ENCODE measurements at regions not wholly inside any gene's neighbourhood (a gene's known extent, or its start where the extent isn't known, plus 50 kb on each side); places are given as distances from the start of the nearest gene placed in this dataset.

DNA sequence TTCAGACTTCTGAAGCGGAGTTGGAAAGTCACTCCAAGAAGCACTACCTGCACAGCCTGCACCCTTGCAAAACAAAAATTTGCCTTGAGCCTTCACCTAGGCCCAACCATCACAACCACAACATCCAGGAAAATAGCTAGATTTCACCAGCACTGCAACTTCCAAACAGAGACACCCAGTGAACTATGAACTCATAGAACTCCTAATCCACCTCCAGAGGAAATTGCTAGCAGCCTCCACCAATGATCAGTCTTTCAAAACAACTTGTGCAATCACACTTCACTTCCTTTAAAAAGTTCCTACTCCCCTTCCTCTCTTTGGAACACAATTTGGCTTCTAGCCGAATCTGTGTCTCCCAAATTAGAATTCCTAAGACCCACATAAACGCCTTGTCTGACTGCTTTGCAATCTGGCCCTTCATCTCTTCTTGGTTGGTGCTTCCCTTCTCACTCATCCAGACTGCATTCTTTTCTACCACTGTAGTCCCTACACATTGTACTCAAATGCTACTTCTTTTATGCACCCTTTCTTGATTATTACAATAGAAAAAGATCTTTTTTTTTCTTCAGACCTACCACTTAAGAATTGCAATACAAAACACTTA is 489.2 kb upstream of the ARGLU1 start:
- Histone ChIP-seq H3K4me1 (ENCODE audit: insufficient read depth, low read length) (no peaks in the 10 kb centered on the region), H3K4me3 (ENCODE audit: low read length in 2 of 2) (no peak overlapping the region), H3K36me3 (ENCODE audit: insufficient read depth, low read length) (no peaks in the 10 kb centered on the region), H3K27me3 (ENCODE audit: insufficient read depth, low read length) (no peaks in the 10 kb centered on the region), H3K9me3 (ENCODE audit: control insufficient read depth in 1 of 2, low read length in 2 of 2) (no peaks in the 10 kb centered on the region), H3K27ac (ENCODE audit: low read depth, low read length) (no peak overlapping the region)
- no peaks in the 10 kb centered on the region for H3K4me1 Mint-ChIP-seq
- peaks cover 0 to 9% (median 1%) of the 10 kb centered on the region in 8 donors for H3K9me3 Mint-ChIP-seq
- ChIA-PET CTCF (ENCODE audit: partially characterized antibody) (no interaction called here), POLR2A (ENCODE audit: partially characterized antibody) (no interaction called here)
- no peak for DNase-seq
- H3K27ac Mint-ChIP-seq: peak overlapping the region in 1 of 7 donors; percentile 0
- no peaks in the 10 kb centered on the region for H3K36me3 Mint-ChIP-seq
- H3K4me3 Mint-ChIP-seq: no peak overlapping the region
- H3K27me3 Mint-ChIP-seq: no peaks in the 10 kb centered on the region
- intact Hi-C loops (cut with micrococcal nuclease): no loop called here

DNA sequence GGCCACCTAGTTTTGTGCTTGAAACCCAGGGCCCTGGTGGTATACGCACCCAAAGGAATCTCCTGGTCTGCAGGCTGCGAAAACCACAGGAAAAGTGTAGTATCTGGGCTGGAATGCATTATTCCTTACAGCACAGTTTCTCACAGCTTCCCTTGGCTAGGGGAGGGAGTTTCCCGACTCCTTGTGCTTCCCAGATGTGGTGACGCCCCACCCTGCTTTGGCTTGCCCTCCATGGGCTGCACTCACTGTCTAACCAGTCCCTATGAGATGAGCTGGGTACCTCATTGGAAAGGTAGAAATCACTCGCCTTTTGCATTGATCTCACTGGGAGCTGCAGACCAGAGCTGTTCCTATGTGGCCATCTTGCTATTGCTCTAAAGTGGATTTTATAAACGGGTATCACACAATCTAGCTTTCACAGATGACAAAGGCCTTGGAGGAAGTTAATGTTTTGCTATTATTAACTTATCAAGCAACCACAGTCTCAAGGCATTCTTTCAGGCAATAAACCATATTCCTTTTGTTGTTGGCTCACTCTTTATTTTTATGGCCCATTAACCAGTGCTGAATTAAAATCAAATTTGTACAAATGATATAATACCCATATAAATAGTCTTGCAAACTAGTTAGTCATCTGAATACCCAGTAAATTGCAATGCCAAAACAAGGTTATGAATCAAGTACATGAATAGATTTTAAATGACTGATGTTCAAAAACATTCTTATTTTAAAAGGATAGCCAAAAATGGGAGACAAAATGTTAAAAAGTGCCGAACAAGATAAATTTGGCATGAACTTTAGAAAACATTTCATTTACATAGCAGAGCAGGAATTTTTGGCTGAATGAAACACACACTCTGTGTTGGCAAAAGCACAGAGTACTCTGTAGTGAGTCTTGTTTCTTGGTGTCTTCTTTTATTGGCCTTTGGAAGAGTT is 475.4 kb upstream of the ARGLU1 start:
- Histone ChIP-seq H3K27me3 (ENCODE audit: insufficient read depth, low read length) (no peaks in the 10 kb centered on the region), H3K36me3 (ENCODE audit: insufficient read depth, low read length) (no peaks in the 10 kb centered on the region), H3K4me1 (ENCODE audit: insufficient read depth, low read length) (no peaks in the 10 kb centered on the region), H3K27ac (ENCODE audit: low read depth, low read length) (no peak overlapping the region), H3K9me3 (ENCODE audit: control insufficient read depth in 1 of 2, low read length in 2 of 2) (no peaks in the 10 kb centered on the region), H3K4me3 (ENCODE audit: low read length in 2 of 2) (no peak overlapping the region)
- Mint-ChIP-seq H3K27me3 (no peaks in the 10 kb centered on the region), H3K36me3 (no peaks in the 10 kb centered on the region), H3K4me3 (no peak overlapping the region), H3K27ac (no peak overlapping the region), H3K4me1 (no peaks in the 10 kb centered on the region), H3K9me3 (peaks cover 0 to 8% (median 4%) of the 10 kb centered on the region in 8 donors)
- ChIA-PET POLR2A (ENCODE audit: partially characterized antibody) (no interaction called here), CTCF (ENCODE audit: partially characterized antibody) (no interaction called here)
- no peak for DNase-seq
- intact Hi-C loops (cut with micrococcal nuclease): no loop called here

DNA sequence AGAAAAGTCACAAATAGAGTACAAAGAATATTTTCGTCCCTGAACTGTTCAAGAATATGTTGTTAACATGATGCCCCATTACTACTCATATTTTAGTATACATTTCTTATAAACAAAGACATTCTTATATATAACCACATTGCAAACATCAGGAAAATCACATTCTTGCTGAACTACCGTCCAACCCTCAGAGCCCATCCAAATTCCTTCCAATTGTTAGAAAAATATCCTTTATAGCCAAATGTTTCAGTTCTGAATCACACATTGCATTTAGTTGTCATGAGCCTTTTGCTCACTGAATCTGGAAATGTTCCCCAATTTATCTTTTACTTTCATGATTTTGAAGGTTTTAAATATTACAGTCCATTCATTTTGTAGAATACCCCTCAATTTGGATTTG is 467.8 kb upstream of the ARGLU1 start:
- H3K4me3 Mint-ChIP-seq: no peak overlapping the region
- Histone ChIP-seq H3K4me3 (ENCODE audit: low read length in 2 of 2) (no peak overlapping the region), H3K9me3 (ENCODE audit: control insufficient read depth in 1 of 2, low read length in 2 of 2) (no peaks in the 10 kb centered on the region), H3K36me3 (ENCODE audit: insufficient read depth, low read length) (no peaks in the 10 kb centered on the region), H3K27ac (ENCODE audit: low read depth, low read length) (no peak overlapping the region), H3K4me1 (ENCODE audit: insufficient read depth, low read length) (no peaks in the 10 kb centered on the region), H3K27me3 (ENCODE audit: insufficient read depth, low read length) (no peaks in the 10 kb centered on the region)
- no peaks in the 10 kb centered on the region for H3K36me3 Mint-ChIP-seq
- peaks cover 0 to 4% (median 0%) of the 10 kb centered on the region in 8 donors for H3K9me3 Mint-ChIP-seq
- no peaks in the 10 kb centered on the region for H3K4me1 Mint-ChIP-seq
- ChIA-PET CTCF (ENCODE audit: partially characterized antibody) (no interaction called here), POLR2A (ENCODE audit: partially characterized antibody) (no interaction called here)
- no peak overlapping the region for H3K27ac Mint-ChIP-seq
- no peak for DNase-seq
- intact Hi-C loops (cut with micrococcal nuclease): no loop called here
- H3K27me3 Mint-ChIP-seq: no peaks in the 10 kb centered on the region

DNA sequence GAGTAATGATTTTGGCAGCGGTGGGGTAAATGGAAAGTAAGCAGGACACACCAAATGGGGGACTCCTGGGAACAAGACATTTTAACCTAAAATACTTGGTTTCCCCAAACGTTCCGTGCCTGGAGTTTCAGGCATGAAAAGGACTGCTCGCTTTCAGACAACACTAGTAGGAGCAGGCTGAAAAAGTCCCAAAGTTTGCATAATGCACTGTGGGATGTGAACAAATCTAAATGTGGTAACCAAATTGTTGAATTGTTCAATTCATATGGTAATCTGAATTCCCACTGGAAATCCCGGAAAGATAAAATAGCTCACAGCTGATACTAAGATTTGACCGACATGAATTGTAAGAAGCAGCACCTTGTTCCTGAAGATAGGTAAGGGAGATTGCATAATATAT is 467.2 kb upstream of the ARGLU1 start:
- Histone ChIP-seq H3K9me3 (ENCODE audit: control insufficient read depth in 1 of 2, low read length in 2 of 2) (no peaks in the 10 kb centered on the region), H3K36me3 (ENCODE audit: insufficient read depth, low read length) (no peaks in the 10 kb centered on the region), H3K4me1 (ENCODE audit: insufficient read depth, low read length) (no peaks in the 10 kb centered on the region), H3K4me3 (ENCODE audit: low read length in 2 of 2) (no peak overlapping the region), H3K27ac (ENCODE audit: low read depth, low read length) (no peak overlapping the region), H3K27me3 (ENCODE audit: insufficient read depth, low read length) (no peaks in the 10 kb centered on the region)
- H3K27ac Mint-ChIP-seq: no peak overlapping the region
- ChIA-PET CTCF (ENCODE audit: partially characterized antibody) (no interaction called here), POLR2A (ENCODE audit: partially characterized antibody) (no interaction called here)
- no peak for DNase-seq
- H3K4me3 Mint-ChIP-seq: no peak overlapping the region
- no peaks in the 10 kb centered on the region for H3K4me1 Mint-ChIP-seq
- peaks cover 0 to 5% (median 0%) of the 10 kb centered on the region in 8 donors for H3K9me3 Mint-ChIP-seq
- H3K27me3 Mint-ChIP-seq: no peaks in the 10 kb centered on the region
- no peaks in the 10 kb centered on the region for H3K36me3 Mint-ChIP-seq
- intact Hi-C loops (cut with micrococcal nuclease): no loop called here

DNA sequence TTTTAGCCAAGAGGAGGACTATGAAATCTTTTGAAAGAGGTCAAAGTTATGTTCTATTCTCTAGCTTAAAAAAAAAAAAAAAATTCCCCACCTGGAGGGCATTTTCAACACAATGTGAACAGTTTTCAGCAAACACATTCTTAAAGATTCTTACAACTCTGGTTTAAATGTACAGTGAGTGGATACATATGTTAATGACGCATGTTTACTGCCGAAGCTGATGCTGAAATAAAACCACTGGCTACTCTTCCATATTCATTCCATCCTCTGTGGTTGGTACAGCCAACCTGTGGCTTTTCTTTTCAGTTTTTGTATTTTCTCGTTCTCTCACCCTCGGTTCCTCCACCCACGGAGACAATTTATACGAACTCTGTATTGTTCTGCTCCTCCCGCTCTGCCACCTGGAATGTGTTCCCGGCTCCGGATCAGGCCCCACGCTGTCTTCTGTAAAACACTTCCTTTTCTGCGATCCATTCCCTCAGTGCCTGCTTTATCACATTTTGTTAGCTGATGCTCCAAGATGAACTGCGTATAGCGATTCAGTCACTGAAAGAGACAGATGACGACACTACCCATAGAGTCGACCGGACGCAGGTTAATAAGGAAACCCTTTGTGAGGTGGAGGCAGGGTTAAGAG is 466.4 kb upstream of the ARGLU1 start:
- DNase-seq: no peak
- CTCF ChIA-PET (ENCODE audit: partially characterized antibody): no interaction called here
- no peaks in the 10 kb centered on the region for H3K4me1 Mint-ChIP-seq

DNA sequence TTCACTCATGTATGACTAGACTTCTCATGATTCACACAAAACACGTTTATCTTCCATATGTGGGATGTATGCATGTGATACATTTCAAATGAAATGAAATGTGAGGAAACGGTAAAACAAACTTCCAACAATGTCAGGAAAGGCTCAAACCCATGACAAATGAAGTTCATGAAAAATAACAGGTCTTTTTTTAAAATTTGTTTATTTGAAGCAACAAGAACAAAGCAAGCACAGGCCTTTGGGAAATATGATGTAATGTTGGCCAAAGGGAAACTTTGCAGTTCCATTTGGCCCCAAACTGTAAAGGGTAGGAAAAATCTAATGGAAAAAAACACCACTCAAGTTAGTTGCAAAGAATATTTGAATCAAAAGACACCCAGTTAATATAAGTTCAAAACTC is 463.8 kb upstream of the ARGLU1 start:
- no peaks in the 10 kb centered on the region for H3K4me1 Mint-ChIP-seq
- peaks cover 0 to 5% (median 0%) of the 10 kb centered on the region in 8 donors for H3K9me3 Mint-ChIP-seq
- H3K36me3 ChIP-seq (ENCODE audit: insufficient read depth, low read length): no peaks in the 10 kb centered on the region
- H3K4me3 ChIP-seq (ENCODE audit: low read length in 2 of 2): no peak overlapping the region
- intact Hi-C loops (cut with micrococcal nuclease): no loop called here
- POLR2A ChIA-PET (ENCODE audit: partially characterized antibody): no interaction called here
- H3K4me3 Mint-ChIP-seq: no peak overlapping the region
- H3K4me1 ChIP-seq (ENCODE audit: insufficient read depth, low read length): no peaks in the 10 kb centered on the region
- no peak overlapping the region for H3K27ac ChIP-seq (ENCODE audit: low read depth, low read length)
- no peak for DNase-seq
- CTCF ChIA-PET (ENCODE audit: partially characterized antibody): no interaction called here
- no peaks in the 10 kb centered on the region for H3K27me3 Mint-ChIP-seq
- no peaks in the 10 kb centered on the region for H3K9me3 ChIP-seq (ENCODE audit: control insufficient read depth in 1 of 2, low read length in 2 of 2)
- no peak overlapping the region for H3K27ac Mint-ChIP-seq
- no peaks in the 10 kb centered on the region for H3K27me3 ChIP-seq (ENCODE audit: insufficient read depth, low read length)
- H3K36me3 Mint-ChIP-seq: no peaks in the 10 kb centered on the region

More for the DNA sequence above, 466.4 kb upstream of the ARGLU1 start:
- Histone ChIP-seq H3K4me3 (ENCODE audit: low read length in 2 of 2) (no peak overlapping the region), H3K9me3 (ENCODE audit: control insufficient read depth in 1 of 2, low read length in 2 of 2) (no peaks in the 10 kb centered on the region), H3K27ac (ENCODE audit: low read depth, low read length) (no peak overlapping the region), H3K27me3 (ENCODE audit: insufficient read depth, low read length) (no peaks in the 10 kb centered on the region), H3K4me1 (ENCODE audit: insufficient read depth, low read length) (no peaks in the 10 kb centered on the region), H3K36me3 (ENCODE audit: insufficient read depth, low read length) (no peaks in the 10 kb centered on the region)
- intact Hi-C loops (cut with micrococcal nuclease): no loop called here
- POLR2A ChIA-PET (ENCODE audit: partially characterized antibody): no interaction called here
- Mint-ChIP-seq H3K4me3 (no peak overlapping the region), H3K36me3 (no peaks in the 10 kb centered on the region), H3K27me3 (no peaks in the 10 kb centered on the region), H3K27ac (no peak overlapping the region), H3K9me3 (peaks cover 0 to 5% (median 0%) of the 10 kb centered on the region in 8 donors)

DNA sequence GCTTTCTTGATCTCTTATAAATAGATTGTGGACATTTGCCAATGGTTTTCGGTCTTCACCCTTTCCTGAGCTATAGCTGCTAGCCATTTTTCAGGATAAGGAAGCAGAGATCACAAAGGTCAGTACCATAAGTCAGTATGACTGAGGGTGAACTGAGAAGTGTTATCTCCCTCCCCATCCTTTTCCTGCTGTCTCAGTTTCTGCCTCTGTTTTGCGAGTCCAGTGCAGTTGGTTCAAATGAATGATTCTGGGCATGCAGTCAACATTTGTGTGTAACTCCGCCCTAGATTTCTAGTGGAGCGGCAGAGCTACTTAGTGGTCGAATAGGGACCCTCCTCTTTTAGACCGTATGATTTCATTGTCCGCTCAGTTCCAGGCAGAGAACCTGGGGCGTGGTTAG is 460.8 kb upstream of the ARGLU1 start:
- no peaks in the 10 kb centered on the region for H3K4me1 ChIP-seq (ENCODE audit: insufficient read depth, low read length)
- no peaks in the 10 kb centered on the region for H3K27me3 Mint-ChIP-seq
- H3K27ac Mint-ChIP-seq: no peak overlapping the region
- POLR2A ChIA-PET (ENCODE audit: partially characterized antibody): no interaction called here
- no peaks in the 10 kb centered on the region for H3K4me1 Mint-ChIP-seq
- H3K9me3 ChIP-seq (ENCODE audit: control insufficient read depth in 1 of 2, low read length in 2 of 2): peaks cover 0 to 3% of the 10 kb centered on the region in 2 donors
- H3K36me3 ChIP-seq (ENCODE audit: insufficient read depth, low read length): no peaks in the 10 kb centered on the region
- no peak overlapping the region for H3K27ac ChIP-seq (ENCODE audit: low read depth, low read length)
- no peak overlapping the region for H3K4me3 Mint-ChIP-seq
- intact Hi-C loops (cut with micrococcal nuclease): no loop called here
- no peaks in the 10 kb centered on the region for H3K36me3 Mint-ChIP-seq
- H3K27me3 ChIP-seq (ENCODE audit: insufficient read depth, low read length): no peaks in the 10 kb centered on the region
- no peak for DNase-seq
- peaks cover 0 to 5% (median 0%) of the 10 kb centered on the region in 8 donors for H3K9me3 Mint-ChIP-seq
- H3K4me3 ChIP-seq (ENCODE audit: low read length in 2 of 2): no peak overlapping the region
- CTCF ChIA-PET (ENCODE audit: partially characterized antibody): no interaction called here

Measured in CD4-positive, alpha-beta memory T cell (primary cell).